H9 (cell line): ENCODE measurements at regions not wholly inside any gene's neighbourhood (a gene's known extent, or its start where the extent isn't known, plus 50 kb on each side); places are given as distances from the start of the nearest gene placed in this dataset.

ENCODE experiments used
- DNase-seq: peaks from one replicate; pipeline ENCODE4 v3.0.0-alpha.2; 2017
- H2AFZ ChIP-seq: one replicate; pipeline ENCODE4 v1.6.1; 2013; ENCODE audit warnings: mild to moderate bottlenecking, low read length, control low read depth, moderate library complexity
- H2AK5ac ChIP-seq: 2 replicates; pipeline ENCODE4 v1.6.1; 2013; ENCODE audit warnings: low read length, control low read depth, mixed read lengths; ENCODE audit not compliant: insufficient read length
- H2BK120ac ChIP-seq: one replicate; pipeline ENCODE4 v1.6.1; 2013; ENCODE audit warnings: low read depth, mild to moderate bottlenecking, low read length, control low read depth, inconsistent platforms; ENCODE audit not compliant: poor library complexity, severe bottlenecking
- H2BK12ac ChIP-seq: 2 replicates; pipeline ENCODE4 v1.6.1; 2013; ENCODE audit warnings: low read length, control low read depth, mixed read lengths, low read depth; ENCODE audit not compliant: insufficient read length
- H2BK15ac ChIP-seq: 2 replicates; pipeline ENCODE4 v1.6.1; 2013; ENCODE audit warnings: low read depth, low read length, control low read depth
- H2BK20ac ChIP-seq: one replicate; pipeline ENCODE4 v1.6.1; 2013; ENCODE audit warnings: low read depth, mild to moderate bottlenecking, low read length, control low read depth, inconsistent platforms; ENCODE audit not compliant: poor library complexity, severe bottlenecking
- H2BK5ac ChIP-seq: 2 replicates; pipeline ENCODE4 v1.6.1; 2013; ENCODE audit warnings: low read length, control low read depth, mixed read lengths; ENCODE audit not compliant: insufficient read length
- H3K14ac ChIP-seq: 2 replicates; pipeline ENCODE4 v1.6.1; 2013; ENCODE audit warnings: low read length, control low read depth; ENCODE audit not compliant: insufficient read depth
- H3K18ac ChIP-seq: 2 replicates; pipeline ENCODE4 v1.6.1; 2013; ENCODE audit warnings: low read depth, mild to moderate bottlenecking, mixed read lengths, low read length, control low read depth; ENCODE audit not compliant: insufficient read length
- H3K23ac ChIP-seq: 2 replicates; pipeline ENCODE4 v1.6.1; 2013; ENCODE audit warnings: low read length, control low read depth, mixed read lengths, low read depth; ENCODE audit not compliant: insufficient read length
- H3K23me2 ChIP-seq: 2 replicates; pipeline ENCODE4 v1.6.1; 2013; ENCODE audit warnings: low read depth, mild to moderate bottlenecking, mixed read lengths, low read length, control low read depth; ENCODE audit not compliant: insufficient read length, poor library complexity, severe bottlenecking
- H3K27ac ChIP-seq: 2 replicates; pipeline ENCODE4 v1.5.1; 2013; ENCODE audit warnings: low read length, control low read depth, mixed read lengths, low read depth; ENCODE audit not compliant: insufficient read length
- H3K27me3 ChIP-seq: 2 replicates; pipeline ENCODE4 v1.6.1; 2013; ENCODE audit warnings: low read length, control low read depth, inconsistent platforms; ENCODE audit not compliant: insufficient read depth
- H3K4ac ChIP-seq: 2 replicates; pipeline ENCODE4 v1.6.1; 2013; ENCODE audit warnings: low read depth, mild to moderate bottlenecking, control low read depth, inconsistent platforms, low read length, moderate library complexity
- H3K4me1 ChIP-seq: 2 replicates; pipeline ENCODE4 v1.6.1; 2013; ENCODE audit warnings: low read length, control low read depth, inconsistent platforms; ENCODE audit not compliant: insufficient read depth
- H3K4me2 ChIP-seq: 2 replicates; pipeline ENCODE4 v1.6.1; 2013; ENCODE audit warnings: low read length, control low read depth, mixed read lengths; ENCODE audit not compliant: insufficient read length, insufficient read depth
- H3K56ac ChIP-seq: 2 replicates; pipeline ENCODE4 v1.6.1; 2013; ENCODE audit warnings: low read depth, mild to moderate bottlenecking, mixed read lengths, low read length, control low read depth; ENCODE audit not compliant: insufficient read length
- H3K79me1 ChIP-seq: 2 replicates; pipeline ENCODE4 v1.6.1; 2013; ENCODE audit warnings: low read depth, mild to moderate bottlenecking, moderate library complexity, low read length, control low read depth, inconsistent platforms; ENCODE audit not compliant: insufficient read depth, poor library complexity, severe bottlenecking
- H3K79me2 ChIP-seq: 2 replicates; pipeline ENCODE4 v1.6.1; 2013; ENCODE audit warnings: low read length, control low read depth, inconsistent platforms; ENCODE audit not compliant: insufficient read depth
- H3K9ac ChIP-seq: 2 replicates; pipeline ENCODE4 v1.6.1; 2013; ENCODE audit warnings: low read length, control low read depth, mixed read lengths; ENCODE audit not compliant: insufficient read length; ENCODE audit errors: extremely low read depth
- H3K9me3 ChIP-seq: one replicate; pipeline ENCODE4 v1.6.1; 2013; ENCODE audit warnings: low read depth, low read length, inconsistent platforms; ENCODE audit not compliant: control insufficient read depth
- H3T11ph ChIP-seq: one replicate; pipeline ENCODE4 v1.6.1; 2013; ENCODE audit warnings: mild to moderate bottlenecking, low read length, control low read depth, inconsistent platforms
- H4K20me1 ChIP-seq: one replicate; pipeline ENCODE4 v1.6.1; 2013; ENCODE audit not compliant: control insufficient read depth, insufficient read length, insufficient read depth
- H4K5ac ChIP-seq: 2 replicates; pipeline ENCODE4 v1.6.1; 2013; ENCODE audit warnings: low read depth, mild to moderate bottlenecking, mixed read lengths, low read length, control low read depth; ENCODE audit not compliant: insufficient read length
- H4K8ac ChIP-seq: replicated peaks from 2 replicates; pipeline ENCODE4 v1.6.1; 2013; ENCODE audit warnings: low read length, control low read depth, mixed read lengths, low read depth; ENCODE audit not compliant: insufficient read length
- H4K91ac ChIP-seq: 2 replicates; pipeline ENCODE4 v1.6.1; 2013; ENCODE audit warnings: low read depth, mild to moderate bottlenecking, moderate library complexity, mixed read lengths, low read length, control low read depth; ENCODE audit not compliant: insufficient read length
- H3K27ac Mint-ChIP-seq, 3 experiments: 2 replicates in 2 of 3; 3 replicates in 1 of 3; pipeline ENCODE4 v1.8.0; 2020 to 2021; ENCODE audit warnings: mixed read lengths in 3 of 3, mild to moderate bottlenecking in 1 of 3, moderate library complexity in 1 of 3
- H3K27me3 Mint-ChIP-seq: 2 replicates; pipeline ENCODE4 v1.8.0; 2021; ENCODE audit warnings: low read depth, mild to moderate bottlenecking, moderate library complexity, mixed read lengths
- H3K36me3 Mint-ChIP-seq, 3 experiments: 2 replicates in 2 of 3; 3 replicates in 1 of 3; pipeline ENCODE4 v1.8.0; 2020 to 2021; ENCODE audit warnings: low read depth in 3 of 3, mixed read lengths in 3 of 3; ENCODE audit not compliant: insufficient read depth in 1 of 3
- H3K4me1 Mint-ChIP-seq, 2 experiments: 2 replicates each; pipeline ENCODE4 v1.8.0; 2020; ENCODE audit warnings: mixed read lengths in 2 of 2
- H3K4me3 Mint-ChIP-seq, 2 experiments: 2 replicates in 1 of 2; 3 replicates in 1 of 2; pipeline ENCODE4 v1.8.0; 2020 to 2021; ENCODE audit warnings: mild to moderate bottlenecking in 2 of 2, mixed read lengths in 2 of 2, moderate library complexity in 1 of 2
- H3K9me3 Mint-ChIP-seq, 2 experiments: 2 replicates in 1 of 2; 3 replicates in 1 of 2; pipeline ENCODE4 v1.8.0; 2020; ENCODE audit warnings: mild to moderate bottlenecking in 2 of 2, mixed read lengths in 2 of 2, moderate library complexity in 1 of 2
- WGBS: extraction: QIAGEN DNeasy Blood & Tissue Kit; methylation state at CpG from one replicate; pipeline ENCODE4 v1.1.7; 2013; ENCODE audit warnings: missing lambda C conversion rate, low lambda C conversion rate, mixed read lengths; ENCODE audit not compliant: insufficient read length; ENCODE audit errors: extremely low coverage; 5-methylcytosine and 5-hydroxymethylcytosine counted together
- TF ChIP-seq, protein P1 (sequence below): fragments of 200-600 bp; sonication (generic); conservative IDR thresholded peaks from 3 replicates; pipeline ENCODE4 v1.8.0; 2021; ENCODE audit warnings: antibody characterized with exemption, mild to moderate bottlenecking

DNA sequence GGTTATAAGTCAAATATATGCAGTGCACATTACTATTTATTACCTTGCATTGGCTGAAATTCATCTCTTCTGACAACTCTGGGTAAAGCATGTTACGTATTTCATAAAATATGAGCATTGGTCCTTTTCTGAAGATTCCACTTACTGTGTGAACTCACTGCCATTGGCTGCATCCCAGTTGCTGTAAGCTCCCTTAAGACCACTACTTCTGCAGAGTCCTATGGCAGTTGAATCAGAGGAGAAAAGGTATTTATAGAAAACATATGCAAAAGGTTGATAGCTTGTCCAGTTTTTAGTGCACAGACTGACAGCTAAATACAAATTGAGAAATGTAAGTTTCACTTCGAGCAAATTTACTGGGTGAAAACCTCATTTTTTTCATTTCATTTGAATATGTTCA, 394.6 kb upstream of the ARRDC3 start:
- DNase-seq, result no peak
- TF ChIP-seq, protein P1, sequence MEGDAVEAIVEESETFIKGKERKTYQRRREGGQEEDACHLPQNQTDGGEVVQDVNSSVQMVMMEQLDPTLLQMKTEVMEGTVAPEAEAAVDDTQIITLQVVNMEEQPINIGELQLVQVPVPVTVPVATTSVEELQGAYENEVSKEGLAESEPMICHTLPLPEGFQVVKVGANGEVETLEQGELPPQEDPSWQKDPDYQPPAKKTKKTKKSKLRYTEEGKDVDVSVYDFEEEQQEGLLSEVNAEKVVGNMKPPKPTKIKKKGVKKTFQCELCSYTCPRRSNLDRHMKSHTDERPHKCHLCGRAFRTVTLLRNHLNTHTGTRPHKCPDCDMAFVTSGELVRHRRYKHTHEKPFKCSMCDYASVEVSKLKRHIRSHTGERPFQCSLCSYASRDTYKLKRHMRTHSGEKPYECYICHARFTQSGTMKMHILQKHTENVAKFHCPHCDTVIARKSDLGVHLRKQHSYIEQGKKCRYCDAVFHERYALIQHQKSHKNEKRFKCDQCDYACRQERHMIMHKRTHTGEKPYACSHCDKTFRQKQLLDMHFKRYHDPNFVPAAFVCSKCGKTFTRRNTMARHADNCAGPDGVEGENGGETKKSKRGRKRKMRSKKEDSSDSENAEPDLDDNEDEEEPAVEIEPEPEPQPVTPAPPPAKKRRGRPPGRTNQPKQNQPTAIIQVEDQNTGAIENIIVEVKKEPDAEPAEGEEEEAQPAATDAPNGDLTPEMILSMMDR, result no peak
- no peaks in the 10 kb centered on the region for H3K9me3 Mint-ChIP-seq
- H3K27me3 Mint-ChIP-seq, result no peaks in the 10 kb centered on the region
- no peak overlapping the region for H3T11ph ChIP-seq
- no peak overlapping the region for H2BK12ac ChIP-seq
- H4K5ac ChIP-seq, result no peak overlapping the region
- H4K8ac ChIP-seq, result no peak overlapping the region
- H2BK5ac ChIP-seq, result no peak overlapping the region
- no peak overlapping the region for H2BK20ac ChIP-seq
- H3K23me2 ChIP-seq, result no peaks in the 10 kb centered on the region
- no peaks in the 10 kb centered on the region for H3K79me2 ChIP-seq
- H2AFZ ChIP-seq, result no peak overlapping the region
- H3K9me3 ChIP-seq, result no peaks in the 10 kb centered on the region
- no peak overlapping the region for H2AK5ac ChIP-seq
- H3K79me1 ChIP-seq, result no peaks in the 10 kb centered on the region
- H3K27me3 ChIP-seq, result no peaks in the 10 kb centered on the region
- H3K56ac ChIP-seq, result no peak overlapping the region
- no peak overlapping the region for H4K91ac ChIP-seq
- no peak overlapping the region for H3K27ac Mint-ChIP-seq
- no peaks in the 10 kb centered on the region for H3K36me3 Mint-ChIP-seq
- H3K14ac ChIP-seq, result no peak overlapping the region
- peaks cover 9% of the 10 kb centered on the region in 2 experiments for H3K4me1 Mint-ChIP-seq
- H3K4ac ChIP-seq, result no peak overlapping the region
- H2BK120ac ChIP-seq, result no peak overlapping the region
- H3K4me1 ChIP-seq, result no peaks in the 10 kb centered on the region; the same call in 1 of the 2 replicates
- H4K20me1 ChIP-seq, result no peaks in the 10 kb centered on the region
- no peak overlapping the region for H3K23ac ChIP-seq
- no peak overlapping the region for H3K27ac ChIP-seq
- no peak overlapping the region for H3K9ac ChIP-seq
- no peak overlapping the region for H3K18ac ChIP-seq
- H3K4me3 Mint-ChIP-seq, result no peak overlapping the region
- no peak overlapping the region for H3K4me2 ChIP-seq
- no peak overlapping the region for H2BK15ac ChIP-seq
- no CpG with 5 or more reads among the region's 2 CpGs for WGBS
